ENCODE measurements at regions not wholly inside any gene's neighbourhood (a gene's known extent, or its start where the extent isn't known, plus 50 kb on each side); places are given as distances from the start of the nearest gene placed in this dataset.

- no peak for ATAC-seq (ENCODE audit: insufficient read depth, low FRiP score)
- Histone ChIP-seq H3K27ac (ENCODE audit: low read depth in 1 of 2, low read length in 1 of 2) (no peak overlapping the region), H3K9ac (ENCODE audit: insufficient read depth in 1 of 2, low read length in 2 of 2) (no peak overlapping the region), H3K4me3 (no peak overlapping the region), H3K9me3 (ENCODE audit: control insufficient read depth in 4 of 4, insufficient read depth in 3 of 4, low read length in 3 of 4) (no peaks in the 10 kb centered on the region), H3K4me1 (ENCODE audit: control insufficient read depth in 5 of 5, insufficient read depth in 5 of 5, low read length in 5 of 5) (no peaks in the 10 kb centered on the region), H3K27me3 (ENCODE audit: control insufficient read depth in 3 of 3, insufficient read depth in 3 of 3, low read length in 2 of 3) (no peaks in the 10 kb centered on the region), H3K36me3 (ENCODE audit: control insufficient read depth in 4 of 4, insufficient read depth in 4 of 4, low read length in 4 of 4) (no peaks in the 10 kb centered on the region)
- DNase-seq = no peak
- no peak for TF ChIP-seq CTCF (IDR thresholded peaks at IDR 0.05; ENCODE audit: control extremely low read depth, extremely low read depth)
- WGBS, 2 donors = 83 to 86% methylated on average over 3 of the region's 3 CpGs
Measured at GRCh38 chr1:187960125-187960638, 1131.4 kb downstream of the PLA2G4A start.

GRCh38 chr1:187961895-187962294 lies 1133.1 kb downstream of the PLA2G4A start:
- no peaks in the 10 kb centered on the region for H3K4me1 ChIP-seq (ENCODE audit: control insufficient read depth in 5 of 5, insufficient read depth in 5 of 5, low read length in 5 of 5)
- H3K36me3 ChIP-seq (ENCODE audit: control insufficient read depth in 4 of 4, insufficient read depth in 4 of 4, low read length in 4 of 4) = no peaks in the 10 kb centered on the region
- ATAC-seq (ENCODE audit: insufficient read depth, low FRiP score) = no peak
- DNase-seq = no peak
- WGBS, 2 donors = 67 to 74% methylated on average over 1 of the region's 1 CpG
- TF ChIP-seq CTCF (IDR thresholded peaks at IDR 0.05; ENCODE audit: control extremely low read depth, extremely low read depth) = no peak
- H3K27ac ChIP-seq (ENCODE audit: low read depth in 1 of 2, low read length in 1 of 2) = no peak overlapping the region
- no peaks in the 10 kb centered on the region for H3K9me3 ChIP-seq (ENCODE audit: control insufficient read depth in 4 of 4, insufficient read depth in 3 of 4, low read length in 3 of 4)
- H3K27me3 ChIP-seq (ENCODE audit: control insufficient read depth in 3 of 3, insufficient read depth in 3 of 3, low read length in 2 of 3) = no peaks in the 10 kb centered on the region
- no peak overlapping the region for H3K9ac ChIP-seq (ENCODE audit: insufficient read depth in 1 of 2, low read length in 2 of 2)
- no peak overlapping the region for H3K4me3 ChIP-seq

GRCh38 chr1:187971851-187972250 lies 1143.1 kb downstream of the PLA2G4A start:
- WGBS, 2 donors = 63 to 71% methylated on average over 2 of the region's 2 CpGs
- H3K4me1 ChIP-seq (ENCODE audit: control insufficient read depth in 5 of 5, insufficient read depth in 5 of 5, low read length in 5 of 5) = no peaks in the 10 kb centered on the region
- H3K9me3 ChIP-seq (ENCODE audit: control insufficient read depth in 4 of 4, insufficient read depth in 3 of 4, low read length in 3 of 4) = no peaks in the 10 kb centered on the region
- no peak for TF ChIP-seq CTCF (IDR thresholded peaks at IDR 0.05; ENCODE audit: control extremely low read depth, extremely low read depth)
- H3K4me3 ChIP-seq = no peak overlapping the region
- ATAC-seq (ENCODE audit: insufficient read depth, low FRiP score) = no peak
- no peaks in the 10 kb centered on the region for H3K27me3 ChIP-seq (ENCODE audit: control insufficient read depth in 3 of 3, insufficient read depth in 3 of 3, low read length in 2 of 3)
- no peak overlapping the region for H3K9ac ChIP-seq (ENCODE audit: insufficient read depth in 1 of 2, low read length in 2 of 2)
- H3K27ac ChIP-seq (ENCODE audit: low read depth in 1 of 2, low read length in 1 of 2) = no peak overlapping the region
- DNase-seq = no peak
- no peaks in the 10 kb centered on the region for H3K36me3 ChIP-seq (ENCODE audit: control insufficient read depth in 4 of 4, insufficient read depth in 4 of 4, low read length in 4 of 4)

GRCh38 chr1:187977298-187977697 lies 1148.5 kb downstream of the PLA2G4A start:
- no peaks in the 10 kb centered on the region for H3K36me3 ChIP-seq (ENCODE audit: control insufficient read depth in 4 of 4, insufficient read depth in 4 of 4, low read length in 4 of 4)
- ATAC-seq (ENCODE audit: insufficient read depth, low FRiP score) (no peak), DNase-seq (no peak)
- no peak overlapping the region for H3K9ac ChIP-seq (ENCODE audit: insufficient read depth in 1 of 2, low read length in 2 of 2)
- TF ChIP-seq CTCF (IDR thresholded peaks at IDR 0.05; ENCODE audit: control extremely low read depth, extremely low read depth) = no peak
- H3K27ac ChIP-seq (ENCODE audit: low read depth in 1 of 2, low read length in 1 of 2) = no peak overlapping the region
- H3K4me3 ChIP-seq = no peak overlapping the region
- no peaks in the 10 kb centered on the region for H3K4me1 ChIP-seq (ENCODE audit: control insufficient read depth in 5 of 5, insufficient read depth in 5 of 5, low read length in 5 of 5)
- peaks cover 0 to 2% (median 0%) of the 10 kb centered on the region in 4 donors for H3K9me3 ChIP-seq (ENCODE audit: control insufficient read depth in 4 of 4, insufficient read depth in 3 of 4, low read length in 3 of 4)
- H3K27me3 ChIP-seq (ENCODE audit: control insufficient read depth in 3 of 3, insufficient read depth in 3 of 3, low read length in 2 of 3) = no peaks in the 10 kb centered on the region
